DND-41 (cell line): ENCODE measurements at regions not wholly inside any gene's neighbourhood (a gene's known extent, or its start where the extent isn't known, plus 50 kb on each side); places are given as distances from the start of the nearest gene placed in this dataset.
"Not testable (repeated sequence)": the region's sequence is repeated elsewhere in the genome, so short reads cannot be mapped to it uniquely, and the experiment has no call there.

Experiments used
- ATAC-seq: fragments of 200-7000 bp; cut with Tn5 transposase; 3 replicates; pipeline ENCODE4 v1.9.1; 2021; ENCODE audit warnings: low read depth; ENCODE audit not compliant: insufficient read depth
- DNase-seq: peaks from one replicate; pipeline ENCODE4 v3.0.0-alpha.2; 2020
- H2AFZ ChIP-seq: 2 replicates; pipeline ENCODE4 v1.6.0; 2012; ENCODE audit warnings: low read depth, low read length
- H3K27ac ChIP-seq: 2 replicates; pipeline ENCODE4 v1.5.1; 2012; ENCODE audit warnings: low read length, inconsistent platforms
- H3K27me3 ChIP-seq: fragments of 200-600 bp; sonication (generic); 2 replicates; pipeline ENCODE4 v1.6.0; 2012; ENCODE audit warnings: low read length, mild to moderate bottlenecking, inconsistent platforms; ENCODE audit not compliant: insufficient read depth, poor library complexity
- H3K36me3 ChIP-seq: 2 replicates; pipeline ENCODE4 v1.5.1; 2012; ENCODE audit warnings: low read length, inconsistent platforms; ENCODE audit not compliant: insufficient read depth
- H3K4me1 ChIP-seq: 2 replicates; pipeline ENCODE4 v1.5.1; 2012; ENCODE audit warnings: mild to moderate bottlenecking, low read length; ENCODE audit not compliant: insufficient read depth
- H3K4me2 ChIP-seq: 2 replicates; pipeline ENCODE4 v1.6.0; 2012; ENCODE audit warnings: mild to moderate bottlenecking, moderate library complexity, low read length, inconsistent platforms; ENCODE audit not compliant: insufficient read depth
- H3K4me3 ChIP-seq, 2 experiments: fragments of 200-600 bp in 1 of 2; shearing (Covaris generic) in 1 of 2; 2 replicates each; pipeline ENCODE4 v1.5.1; 2012 to 2016; ENCODE audit warnings: inconsistent platforms in 2 of 2, low read length in 2 of 2, mild to moderate bottlenecking in 2 of 2, low read depth in 1 of 2, moderate library complexity in 1 of 2
- H3K79me2 ChIP-seq: 2 replicates; pipeline ENCODE4 v1.6.0; 2012; ENCODE audit warnings: low read length, inconsistent platforms; ENCODE audit not compliant: insufficient read depth
- H3K9ac ChIP-seq: 2 replicates; pipeline ENCODE4 v1.6.0; 2012; ENCODE audit warnings: low read depth, mild to moderate bottlenecking, inconsistent platforms, low read length, moderate library complexity
- H3K9me3 ChIP-seq: 2 replicates; pipeline ENCODE4 v1.5.1; 2012; ENCODE audit warnings: low read length, moderate library complexity, mild to moderate bottlenecking, inconsistent platforms; ENCODE audit not compliant: insufficient read depth, severe bottlenecking
- H4K20me1 ChIP-seq: 2 replicates; pipeline ENCODE4 v1.6.0; 2012; ENCODE audit warnings: low read length; ENCODE audit not compliant: insufficient read depth
- CTCF ChIP-seq: IDR thresholded peaks from 2 replicates; pipeline ENCODE4 v1.5.1; 2012; ENCODE audit warnings: borderline replicate concordance, low read length, moderate library complexity, mild to moderate bottlenecking; ENCODE audit not compliant: poor library complexity, severe bottlenecking; ENCODE audit errors: extremely low read depth
- EZH2 ChIP-seq: IDR thresholded peaks from 3 replicates; pipeline ENCODE4 v1.6.1; 2012; ENCODE audit warnings: borderline replicate concordance, low read depth, mild to moderate bottlenecking, moderate library complexity, low read length, inconsistent platforms; ENCODE audit not compliant: severe bottlenecking

- ATAC-seq, result no peak
- Histone ChIP-seq H3K4me3 (no peak overlapping the region), H3K9ac (no peak overlapping the region), H3K79me2 (no peaks in the 10 kb centered on the region), H3K4me1 (peaks cover 6% of the 10 kb centered on the region), H3K27me3 (no peaks in the 10 kb centered on the region), H3K9me3 (no peaks in the 10 kb centered on the region), H3K27ac (no peak overlapping the region), H3K4me2 (no peak overlapping the region), H3K36me3 (no peaks in the 10 kb centered on the region), H4K20me1 (no peaks in the 10 kb centered on the region), H2AFZ (no peak overlapping the region)
- no peak for TF ChIP-seq CTCF
- TF ChIP-seq EZH2, result no peak
- no peak for DNase-seq
Observed at GRCh38 chr13:40371531-40372125, 294.8 kb downstream of the FOXO1 start.

- not testable (repeated sequence) for ATAC-seq
Observed at GRCh38 chr13:40373608-40374007, 292.8 kb downstream of the FOXO1 start.

GRCh38 chr13:40375489-40376171 lies 290.8 kb downstream of the FOXO1 start:
- no peak overlapping the region for H3K27ac ChIP-seq
- no peaks in the 10 kb centered on the region for H3K36me3 ChIP-seq
- H3K79me2 ChIP-seq, result no peaks in the 10 kb centered on the region
- ATAC-seq (no peak), DNase-seq (no peak)
- no peak overlapping the region for H2AFZ ChIP-seq
- H3K4me2 ChIP-seq, result no peak overlapping the region
- peaks cover 4% of the 10 kb centered on the region for H3K27me3 ChIP-seq
- H3K9ac ChIP-seq, result no peak overlapping the region
- no peaks in the 10 kb centered on the region for H3K9me3 ChIP-seq
- H3K4me1 ChIP-seq, result peaks cover 10% of the 10 kb centered on the region
- TF ChIP-seq EZH2, result no peak
- no peak for TF ChIP-seq CTCF
- no peak overlapping the region for H3K4me3 ChIP-seq
- no peaks in the 10 kb centered on the region for H4K20me1 ChIP-seq

More at GRCh38 chr13:40373608-40374007, 292.8 kb downstream of the FOXO1 start:
- not testable (repeated sequence) for H4K20me1 ChIP-seq, H3K9ac ChIP-seq, H3K27me3 ChIP-seq, H3K9me3 ChIP-seq, H3K27ac ChIP-seq, H3K36me3 ChIP-seq, H3K4me2 ChIP-seq, H2AFZ ChIP-seq, H3K79me2 ChIP-seq, H3K4me1 ChIP-seq, H3K4me3 ChIP-seq, DNase-seq

- TF ChIP-seq EZH2 (no peak), CTCF (no peak)
- no peak overlapping the region for H3K4me2 ChIP-seq
- peak; percentile 36 for DNase-seq
- H2AFZ ChIP-seq, result no peak overlapping the region
- no peaks in the 10 kb centered on the region for H3K79me2 ChIP-seq
- H3K27ac ChIP-seq, result no peak overlapping the region
- H4K20me1 ChIP-seq, result no peaks in the 10 kb centered on the region
- H3K4me1 ChIP-seq, result peaks cover 10% of the 10 kb centered on the region
- H3K27me3 ChIP-seq, result peaks cover 4% of the 10 kb centered on the region
- ATAC-seq, result peak; percentile 74
- no peaks in the 10 kb centered on the region for H3K36me3 ChIP-seq
- H3K4me3 ChIP-seq, result no peak overlapping the region
- no peaks in the 10 kb centered on the region for H3K9me3 ChIP-seq
- H3K9ac ChIP-seq, result no peak overlapping the region
Observed at GRCh38 chr13:40376296-40376849, 290.1 kb downstream of the FOXO1 start.
